RWPE1 (cell line): ENCODE measurements at regions not wholly inside any gene's neighbourhood (a gene's known extent, or its start where the extent isn't known, plus 50 kb on each side); places are given as distances from the start of the nearest gene placed in this dataset.

Source experiments
- CTCF ChIA-PET: fragments of 350-600 bp; sonication (Branson Sonifier 250); formaldehyde crosslinking; extraction: SDS; loops from one replicate; lab custom pipeline; 2021; lab: Yijun Ruan, JAX
- POLR2A ChIA-PET: fragments of 400-600 bp; formaldehyde crosslinking; extraction: SDS; loops from one replicate; lab custom pipeline; 2020; ENCODE audit warnings: antibody characterized with exemption; ENCODE audit not compliant: low non-redundant PET; lab: Yijun Ruan, JAX
- DNase-seq: peaks from one replicate; pipeline ENCODE4 v3.0.0; 2012; ENCODE audit warnings: low spot score
- H3K27ac ChIP-seq: fragments of 450-650 bp; 2 replicates; pipeline ENCODE4 v1.5.1; 2017
- TF ChIP-seq, protein P1 (sequence below): fragments of 450-650 bp; conservative IDR thresholded peaks from 2 replicates; pipeline ENCODE4 v1.5.1; 2017; ENCODE audit warnings: low read depth, mild to moderate bottlenecking

DNA sequence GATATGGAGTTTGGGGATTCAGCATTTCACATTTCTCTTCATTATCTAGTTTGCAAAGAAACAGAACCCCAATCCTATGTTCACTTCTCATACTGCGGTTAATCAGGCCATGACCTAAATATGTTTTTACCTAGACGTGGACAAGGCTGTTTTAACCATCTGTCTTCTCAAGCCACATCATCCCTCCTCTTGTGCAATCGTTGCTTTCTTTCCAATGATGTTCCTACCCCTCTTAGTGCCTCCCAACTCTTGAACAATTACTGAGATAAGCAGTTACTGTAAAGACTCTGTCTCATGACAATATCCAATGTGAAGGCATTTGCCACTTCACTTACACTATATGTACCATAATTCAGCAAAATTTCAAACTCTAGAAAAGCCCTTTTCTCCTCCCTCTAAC is 406.2 kb downstream of the LIG4 start:
- CTCF ChIA-PET, result interaction anchor here (0.6 kb wide), 1 partner anchor 174 kb away, joined by 4 read pairs; no protein-coding TSS in a partner anchor
- H3K27ac ChIP-seq, result no peak overlapping the region
- POLR2A ChIA-PET, result no interaction called here
- TF ChIP-seq, protein P1, sequence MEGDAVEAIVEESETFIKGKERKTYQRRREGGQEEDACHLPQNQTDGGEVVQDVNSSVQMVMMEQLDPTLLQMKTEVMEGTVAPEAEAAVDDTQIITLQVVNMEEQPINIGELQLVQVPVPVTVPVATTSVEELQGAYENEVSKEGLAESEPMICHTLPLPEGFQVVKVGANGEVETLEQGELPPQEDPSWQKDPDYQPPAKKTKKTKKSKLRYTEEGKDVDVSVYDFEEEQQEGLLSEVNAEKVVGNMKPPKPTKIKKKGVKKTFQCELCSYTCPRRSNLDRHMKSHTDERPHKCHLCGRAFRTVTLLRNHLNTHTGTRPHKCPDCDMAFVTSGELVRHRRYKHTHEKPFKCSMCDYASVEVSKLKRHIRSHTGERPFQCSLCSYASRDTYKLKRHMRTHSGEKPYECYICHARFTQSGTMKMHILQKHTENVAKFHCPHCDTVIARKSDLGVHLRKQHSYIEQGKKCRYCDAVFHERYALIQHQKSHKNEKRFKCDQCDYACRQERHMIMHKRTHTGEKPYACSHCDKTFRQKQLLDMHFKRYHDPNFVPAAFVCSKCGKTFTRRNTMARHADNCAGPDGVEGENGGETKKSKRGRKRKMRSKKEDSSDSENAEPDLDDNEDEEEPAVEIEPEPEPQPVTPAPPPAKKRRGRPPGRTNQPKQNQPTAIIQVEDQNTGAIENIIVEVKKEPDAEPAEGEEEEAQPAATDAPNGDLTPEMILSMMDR, result no peak
- DNase-seq, result no peak

DNA sequence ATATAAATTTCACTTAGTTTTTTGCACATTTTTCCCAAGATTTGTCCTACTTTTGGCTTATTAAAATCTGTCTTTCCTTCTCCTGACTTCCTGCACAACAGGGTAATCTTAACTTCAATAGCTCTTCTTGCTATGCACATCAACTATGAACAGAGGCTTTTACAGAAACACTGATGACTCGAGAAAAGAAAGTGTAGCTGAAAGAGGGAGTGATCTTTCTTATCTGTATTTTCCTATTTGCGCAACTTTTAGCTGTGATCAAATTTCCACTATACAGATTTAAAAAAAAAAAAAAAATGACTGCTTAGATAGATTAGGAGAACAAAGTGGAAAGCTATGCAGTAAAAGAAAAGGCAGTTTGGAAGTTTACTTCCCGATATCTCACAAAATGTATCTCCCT is 406.9 kb downstream of the LIG4 start:
- ChIA-PET CTCF (interaction anchor here (0.6 kb wide), 2 partner anchors 18 to 175 kb away, joined by 4 read pairs; no protein-coding TSS in a partner anchor), POLR2A (no interaction called here)
- no peak overlapping the region for H3K27ac ChIP-seq
- no peak for DNase-seq
- TF ChIP-seq, protein P1, result no peak

DNA sequence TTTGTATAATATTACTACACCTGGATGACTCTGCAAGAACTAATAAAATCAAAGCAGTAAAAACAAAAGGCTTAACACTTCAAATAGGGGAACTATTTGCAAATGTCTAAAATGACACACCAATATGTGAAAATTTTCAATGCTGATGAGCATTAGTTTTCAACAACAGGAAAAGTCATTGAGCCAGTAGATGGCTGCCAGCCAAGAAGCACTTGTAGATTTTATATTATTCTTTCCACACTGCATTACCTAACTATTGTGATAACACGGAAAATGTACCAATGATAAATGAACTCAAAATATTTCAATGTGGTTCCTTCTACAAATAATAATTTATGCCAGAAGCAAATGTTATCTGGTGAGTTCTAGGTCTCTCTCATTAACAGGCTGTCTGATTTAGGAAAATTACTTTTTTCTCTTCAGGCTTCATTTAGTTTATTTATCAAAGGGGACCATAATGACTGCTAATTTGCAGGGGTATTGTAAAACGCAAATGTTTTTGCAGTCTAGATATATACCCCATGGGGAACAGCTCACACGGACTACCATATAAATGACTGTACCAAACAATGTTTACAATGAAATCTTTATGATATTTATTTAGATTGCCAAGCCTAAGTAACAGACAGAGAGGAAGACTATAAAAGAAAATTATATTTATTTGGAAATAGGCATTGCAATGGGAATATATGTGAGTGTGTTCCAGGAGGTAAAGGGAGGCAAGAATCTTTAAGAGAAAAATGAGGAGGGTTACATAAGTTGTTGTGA is 407.8 kb downstream of the LIG4 start:
- ChIA-PET POLR2A (no interaction called here), CTCF (no interaction called here)
- TF ChIP-seq, protein P1, result no peak
- DNase-seq, result no peak
- no peak overlapping the region for H3K27ac ChIP-seq

- H3K27ac ChIP-seq, result no peak overlapping the region
- CTCF ChIA-PET, result no interaction called here
- POLR2A ChIA-PET, result no interaction called here
- TF ChIP-seq, protein P1, result no peak
- DNase-seq, result no peak
These were observed 408.6 kb downstream of the LIG4 start for GRCh38 chr13:107806726-107807125.

DNA sequence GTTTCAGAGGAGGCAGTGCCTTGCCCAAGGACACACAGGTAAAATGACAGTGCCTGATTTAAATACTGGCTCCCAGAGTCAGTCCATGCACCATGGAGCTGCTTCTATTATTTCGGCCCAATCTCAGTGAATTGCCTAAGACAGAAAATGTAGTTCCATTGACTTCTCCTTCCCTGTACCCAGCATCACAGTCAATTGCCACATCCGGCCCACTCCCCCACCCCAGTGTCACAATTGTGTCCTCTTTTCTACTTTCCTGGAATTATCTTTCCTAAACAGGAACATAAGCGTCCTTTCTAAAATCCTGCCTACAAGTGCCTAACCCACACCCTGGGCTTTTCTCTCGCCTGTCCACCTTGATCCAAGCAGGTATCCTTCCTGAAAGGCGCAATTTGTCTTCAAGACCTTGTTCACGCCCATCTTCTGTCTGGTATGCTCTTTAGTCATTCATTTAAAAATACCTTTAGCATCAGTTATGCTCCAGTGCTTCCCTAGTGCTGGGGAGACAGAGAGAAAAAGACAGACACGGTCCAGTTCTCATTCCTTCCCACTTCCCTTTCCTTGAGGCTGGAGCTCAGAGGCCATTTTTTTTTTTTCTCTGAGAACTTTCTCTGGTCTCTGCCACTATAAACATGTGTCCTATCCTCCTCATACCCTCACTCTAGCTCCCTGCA is 411.4 kb downstream of the LIG4 start:
- TF ChIP-seq, protein P1, result no peak
- ChIA-PET POLR2A (no interaction called here), CTCF (no interaction called here)
- no peak for DNase-seq
- H3K27ac ChIP-seq, result no peak overlapping the region

GRCh38 chr13:107801621-107802020 is 413.7 kb downstream of the LIG4 start:
- DNase-seq, result no peak
- POLR2A ChIA-PET, result no interaction called here
- CTCF ChIA-PET, result no interaction called here
- TF ChIP-seq, protein P1, result no peak
- H3K27ac ChIP-seq, result no peak overlapping the region
